Left cardiac atrium (tissue), 4 donors: ENCODE measurements at regions not wholly inside any gene's neighbourhood (a gene's known extent, or its start where the extent isn't known, plus 50 kb on each side); places are given as distances from the start of the nearest gene placed in this dataset.
"Not testable (repeated sequence)": the region's sequence is repeated elsewhere in the genome, so short reads cannot be mapped to it uniquely, and the experiment has no call there.

ENCODE experiments used
- ATAC-seq, 2 donors: fragments of 200-7000 bp; cut with Tn5 transposase; one replicate each; pipeline ENCODE4 v1.9.1; 2020; ENCODE audit warnings: mild to moderate bottlenecking in 2 of 2, moderate library complexity in 2 of 2
- DNase-seq: peaks from one replicate; pipeline ENCODE4 v3.0.0-alpha.2; 2020
- intact Hi-C, 2 donors: fragments of 100-400 bp; cut with DNase I; formaldehyde crosslinking; loops; one replicate each; pipeline versions ENCODE4 v1.14.1 to v1.15.1; 2022 to 2023
- donor health status: DM: no; HTN: yes; CAD: no.
- donor health status: DM: no; HTN: yes; CAD: no; lungs with severe emphysema.
- donor health status: DM: yes; HTN: yes; CAD: no.
- donor health status: Dilated cardiomyopathy.

- DNase-seq (no peak), ATAC-seq (no peak)
- intact Hi-C loops, result no loop called here
These were observed 128.0 kb downstream of the BARX2 start for GRCh38 chr11:129503646-129504045.

GRCh38 chr11:129505266-129505665 lies 129.6 kb downstream of the BARX2 start:
- DNase-seq, result no peak
- no peak for ATAC-seq
- intact Hi-C loops, result no loop called here

DNA sequence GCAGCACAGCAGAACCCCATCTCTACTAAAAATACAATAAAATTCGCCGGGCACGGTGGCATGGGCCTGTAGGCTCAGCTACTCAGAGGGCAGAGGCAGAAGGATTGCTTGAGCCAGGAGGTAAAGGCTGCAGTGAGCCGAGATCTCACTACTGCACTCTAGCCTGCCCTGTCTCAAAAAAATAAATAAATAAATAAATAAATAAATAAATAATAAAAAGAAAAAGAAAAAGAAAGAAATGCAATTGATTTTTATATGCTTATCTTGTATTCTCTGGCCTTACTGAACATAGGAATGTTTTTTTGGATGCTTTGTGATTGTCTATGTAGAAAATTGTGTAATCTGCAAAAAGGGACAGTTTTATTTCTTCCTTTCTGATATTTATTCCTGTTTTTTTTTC lies 132.5 kb downstream of the BARX2 start:
- ATAC-seq (no peak), DNase-seq (no peak)
- intact Hi-C loops, result no loop called here

DNA sequence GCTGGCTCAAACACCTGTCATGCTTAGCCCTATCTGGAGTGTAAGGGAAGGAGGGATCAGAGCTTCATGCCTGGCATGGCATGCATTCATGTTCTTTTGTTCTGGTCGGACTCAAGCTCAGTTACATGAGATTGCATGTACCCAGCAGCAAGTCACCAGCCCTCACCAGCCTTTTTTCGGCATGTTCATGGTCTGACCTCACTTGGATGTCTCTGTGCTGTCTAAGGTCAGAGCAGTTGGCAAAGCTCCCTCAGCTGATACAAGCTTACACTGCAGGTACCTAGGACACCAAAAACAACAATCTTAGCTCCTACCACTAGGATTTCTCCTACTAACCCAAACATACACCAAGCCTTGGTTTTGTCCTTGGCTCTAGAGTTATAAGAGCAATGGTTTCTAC lies 152.6 kb downstream of the BARX2 start:
- intact Hi-C loops, result no loop called here
- DNase-seq, result no peak

DNA sequence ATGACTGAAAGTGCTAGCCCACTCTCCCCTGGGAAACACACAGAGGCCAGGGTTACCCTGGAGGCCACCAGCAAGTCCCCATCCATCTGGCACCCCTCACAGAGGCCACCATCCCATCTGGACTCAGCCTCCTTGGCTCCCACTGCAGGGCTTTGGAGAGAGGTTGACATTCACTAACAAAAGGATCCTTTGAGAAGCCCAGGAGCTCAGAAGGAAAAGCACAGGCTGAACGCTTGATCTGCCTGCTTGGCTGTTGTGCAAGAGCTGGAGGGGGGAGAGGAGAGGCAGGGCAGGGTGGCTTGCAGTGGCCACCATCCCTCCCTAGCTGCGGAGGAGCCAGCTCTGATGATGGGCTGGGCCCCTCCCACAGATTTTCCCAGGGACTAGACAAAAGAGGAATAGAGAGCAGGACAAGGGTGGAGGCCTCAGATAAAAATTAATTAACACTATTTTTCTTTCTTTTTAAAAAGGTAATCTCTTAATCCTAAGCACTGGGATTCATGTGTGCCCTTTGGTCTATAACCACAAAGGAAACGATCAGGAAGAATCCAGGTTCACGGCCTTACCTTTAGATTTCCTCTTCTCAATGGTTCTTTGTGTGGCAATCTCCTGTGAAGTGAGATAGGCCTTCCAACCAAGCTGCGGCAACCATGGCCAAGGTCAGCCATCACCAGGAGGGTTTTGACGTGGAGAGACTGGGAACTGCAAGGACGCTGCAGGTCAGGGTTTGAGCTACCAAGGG lies 154.7 kb downstream of the BARX2 start:
- ATAC-seq (no peak), DNase-seq (no peak)
- intact Hi-C loops, result no loop called here

More for the DNA sequence above, 152.6 kb downstream of the BARX2 start:
- no peak for ATAC-seq

GRCh38 chr11:129533395-129533794 lies 157.7 kb downstream of the BARX2 start:
- DNase-seq (no peak), ATAC-seq (no peak)
- intact Hi-C loops, result no loop called here

DNA sequence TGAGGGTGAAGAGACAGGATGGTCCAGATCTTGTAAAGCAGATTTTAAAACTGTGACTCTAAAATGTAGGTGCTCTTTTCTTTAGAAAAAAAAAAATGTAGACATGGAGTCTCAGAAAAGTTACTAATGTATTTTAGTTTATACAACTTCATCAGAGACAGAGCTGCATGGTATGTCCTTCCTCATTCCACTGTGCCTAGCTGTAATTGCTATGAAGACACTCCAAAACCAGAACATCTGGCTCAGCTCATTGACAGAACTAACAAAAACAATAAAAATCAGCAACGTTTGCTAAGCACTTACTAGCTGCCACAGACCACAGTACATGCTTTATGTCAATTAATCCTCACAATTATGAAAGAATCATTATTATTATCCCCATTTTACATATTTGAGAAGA lies 160.7 kb downstream of the BARX2 start:
- ATAC-seq, result no peak
- DNase-seq, result no peak
- intact Hi-C loops, result no loop called here

DNA sequence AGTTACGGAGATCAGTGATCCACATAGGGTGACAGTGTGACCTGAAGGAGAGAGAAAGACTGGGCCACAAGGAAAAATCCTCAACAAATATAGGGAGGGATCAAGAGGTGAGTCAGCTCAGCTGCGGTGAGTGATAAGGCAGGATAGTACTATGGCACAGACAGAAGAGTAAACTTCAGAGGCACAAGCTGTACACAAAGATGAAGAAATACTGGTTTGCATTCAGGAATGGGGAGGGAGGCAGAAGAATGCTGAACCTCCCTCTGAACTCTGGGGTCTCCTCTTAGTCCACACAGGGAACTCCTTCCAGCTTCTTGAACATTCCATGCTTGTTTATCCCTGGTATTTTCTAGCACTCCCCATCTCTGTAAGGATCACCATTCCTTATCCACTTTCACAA lies 162.7 kb downstream of the BARX2 start:
- DNase-seq, result no peak
- intact Hi-C loops, result no loop called here
- ATAC-seq, result no peak

- no peak for DNase-seq
- intact Hi-C loops, result no loop called here
- ATAC-seq, result no peak
These were observed 168.1 kb downstream of the BARX2 start for GRCh38 chr11:129543515-129544290.

- no peak for DNase-seq
- no peak for ATAC-seq
- intact Hi-C loops, result no loop called here
These were observed 169.0 kb downstream of the BARX2 start for GRCh38 chr11:129544691-129545090.

DNA sequence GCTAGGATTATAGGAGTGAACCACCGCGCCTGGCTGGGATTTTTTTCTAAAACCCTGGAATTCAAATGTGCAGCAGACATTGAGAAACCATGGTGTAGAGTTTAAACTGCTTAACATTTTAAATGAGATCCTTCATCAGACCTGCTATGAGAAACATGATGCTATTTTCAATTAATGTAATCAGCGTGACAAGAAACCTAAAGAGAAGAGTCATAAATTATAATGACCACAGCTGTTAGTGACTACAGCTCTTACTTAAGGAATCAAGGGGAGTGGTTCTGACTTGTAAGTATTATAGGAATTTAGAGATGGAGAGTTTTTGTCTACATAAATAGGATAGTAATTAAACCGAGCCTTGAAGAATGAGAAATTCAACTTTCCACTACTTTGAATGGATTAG lies 170.6 kb downstream of the BARX2 start:
- DNase-seq (no peak), ATAC-seq (no peak)
- intact Hi-C loops, result no loop called here

DNA sequence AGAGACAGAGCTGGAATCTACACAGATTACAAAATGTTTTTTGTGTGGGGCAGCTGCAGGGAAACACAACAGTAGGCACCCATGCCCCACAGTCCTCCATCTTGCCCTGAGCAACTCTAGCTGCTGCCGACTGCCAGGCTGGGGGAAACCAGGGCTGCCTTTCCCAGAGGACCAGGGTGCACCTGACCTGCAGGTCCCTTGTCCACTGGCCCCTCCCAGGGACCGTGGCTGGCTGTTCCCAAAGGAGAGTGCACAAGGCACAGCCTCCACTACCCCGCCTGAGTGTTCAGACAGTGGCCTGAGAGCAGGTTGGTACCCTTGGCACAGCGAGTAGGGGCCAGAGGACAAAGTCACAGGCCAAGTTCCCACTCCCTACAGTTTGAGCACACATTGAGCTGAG lies 181.8 kb downstream of the BARX2 start:
- intact Hi-C loops, result no loop called here
- DNase-seq (no peak), ATAC-seq (no peak)

DNA sequence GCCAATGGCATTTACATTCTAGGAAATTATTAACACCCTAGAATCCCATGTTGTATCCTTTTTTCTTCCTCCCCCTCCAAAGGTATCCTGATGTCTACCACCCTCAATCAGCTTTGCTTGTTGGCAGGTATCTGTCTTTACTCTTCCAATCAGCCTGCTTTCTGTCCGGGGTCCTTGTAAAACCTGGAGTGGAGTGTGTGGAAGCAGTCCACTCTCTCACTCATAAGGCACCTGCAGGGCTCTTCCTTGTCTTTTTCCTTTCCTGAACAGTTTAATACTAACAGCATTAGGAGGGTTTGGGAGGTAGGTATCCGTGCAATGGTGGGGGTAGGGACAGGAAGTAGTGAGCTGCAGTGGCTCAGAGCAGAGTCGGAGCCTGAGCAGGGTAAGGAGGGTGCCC lies 193.4 kb downstream of the BARX2 start:
- intact Hi-C loops, result no loop called here
- ATAC-seq (no peak), DNase-seq (no peak)

DNA sequence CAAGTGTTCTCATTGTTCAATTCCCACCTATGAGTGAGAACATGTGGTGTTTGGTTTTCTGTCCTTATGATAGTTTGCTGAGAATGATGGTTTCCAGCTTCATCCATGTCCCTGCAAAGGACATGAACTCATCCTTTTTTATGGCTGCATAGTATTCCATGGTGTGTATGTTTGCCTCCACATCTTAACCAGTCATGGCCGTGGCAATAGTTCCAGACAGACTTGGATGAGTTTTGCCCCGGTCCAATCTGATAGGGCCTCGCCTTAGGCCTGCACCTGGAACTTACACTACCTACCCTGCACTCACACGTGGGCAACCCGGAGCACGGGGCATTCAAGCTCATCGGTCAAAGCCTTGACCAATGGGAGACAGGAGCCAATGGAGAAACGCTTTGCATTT lies 197.0 kb downstream of the BARX2 start:
- DNase-seq, ATAC-seq, intact Hi-C loops: not testable (repeated sequence)

DNA sequence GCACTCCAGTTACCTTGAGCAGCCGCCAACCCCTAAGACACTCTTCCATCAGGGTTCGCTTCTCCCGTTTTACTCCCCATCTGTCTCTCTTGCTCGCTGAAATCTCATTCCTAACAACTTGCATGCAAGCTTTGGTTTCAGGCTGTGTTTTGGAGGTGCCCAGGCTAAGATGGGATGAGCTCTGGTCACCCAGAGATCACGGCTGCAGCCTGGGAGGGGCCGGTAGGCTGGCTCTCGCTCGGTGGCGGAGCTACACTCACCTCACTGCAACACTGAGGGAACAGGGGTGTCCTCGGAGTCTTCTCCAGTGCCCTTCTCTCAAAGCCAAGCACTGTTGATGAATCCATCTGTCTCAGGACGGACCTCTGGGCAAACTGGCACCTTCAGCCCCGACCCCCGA lies 197.5 kb downstream of the BARX2 start:
- intact Hi-C loops, result no loop called here
- DNase-seq, result no peak
- no peak for ATAC-seq

DNA sequence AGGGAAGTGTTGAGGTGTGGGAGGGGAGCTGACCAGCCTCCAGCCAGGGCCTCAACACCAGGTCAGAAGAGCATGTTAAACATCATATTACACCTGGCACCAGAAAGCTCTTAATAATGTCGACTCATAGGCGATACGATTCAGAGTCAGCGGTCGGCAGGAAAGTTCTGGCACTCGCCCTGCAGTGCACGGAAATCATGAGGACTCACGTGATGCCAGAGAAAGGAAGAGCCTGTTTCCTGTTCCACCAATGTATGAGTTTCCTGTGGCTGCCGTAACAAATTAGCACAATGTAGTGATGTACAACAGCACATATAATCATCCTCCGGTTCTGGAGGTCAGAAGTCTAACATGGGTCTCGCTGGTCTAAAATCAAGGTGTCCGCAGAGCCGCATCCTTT lies 198.8 kb downstream of the BARX2 start:
- DNase-seq (no peak), ATAC-seq (no peak)
- intact Hi-C loops, result no loop called here

- no peak for ATAC-seq
- no peak for DNase-seq
- intact Hi-C loops, result no loop called here
These were observed 201.0 kb downstream of the BARX2 start for GRCh38 chr11:129576652-129577051.

- no peak for ATAC-seq
- intact Hi-C loops, result no loop called here
These were observed 202.4 kb downstream of the BARX2 start for GRCh38 chr11:129578006-129578405.

DNA sequence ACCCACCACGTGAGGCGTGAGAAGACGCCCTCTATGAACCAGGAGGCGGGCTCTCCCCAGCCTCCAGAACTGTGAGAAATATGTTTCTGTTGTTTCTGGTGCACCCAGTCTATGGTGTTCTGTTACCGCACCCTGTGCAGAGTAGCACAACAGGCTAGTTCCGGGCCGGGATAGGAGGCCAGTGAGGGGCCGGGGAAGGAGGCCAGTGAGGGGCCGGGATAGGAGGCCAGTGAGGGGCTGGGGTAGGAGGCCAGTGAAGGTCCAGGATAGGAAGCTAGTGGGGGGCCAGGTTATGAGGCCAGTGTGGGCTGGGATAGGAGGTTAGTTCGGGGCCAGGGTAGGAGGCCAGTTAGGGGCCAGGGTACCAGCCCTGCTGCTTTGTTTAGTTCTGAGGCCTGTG lies 204.6 kb downstream of the BARX2 start:
- peak in 1 of 2 donors; percentile 45 for ATAC-seq
- intact Hi-C loops, result no loop called here

More at GRCh38 chr11:129578006-129578405, 202.4 kb downstream of the BARX2 start:
- DNase-seq, result no peak

DNA sequence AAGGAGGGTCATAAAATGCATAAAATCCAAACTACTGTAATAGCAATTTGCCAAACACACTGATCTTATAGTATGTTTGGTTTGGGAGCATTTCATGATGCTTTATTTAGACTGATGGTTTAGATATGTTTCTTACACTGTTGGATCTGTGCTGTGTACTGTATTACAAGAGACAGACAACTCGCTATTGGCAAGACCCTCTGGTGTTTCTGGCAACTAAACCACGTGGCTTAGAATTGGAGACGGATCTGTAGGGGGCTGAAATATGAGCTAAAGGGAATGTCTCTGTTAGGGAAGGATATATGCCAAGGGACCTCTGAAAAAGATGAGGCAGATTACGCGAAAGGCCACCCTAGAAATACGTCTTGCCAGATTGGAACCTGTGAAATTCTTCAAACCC lies 208.7 kb downstream of the BARX2 start:
- no peak for ATAC-seq
- intact Hi-C loops, result no loop called here
- DNase-seq, result no peak

More for the DNA sequence above, 204.6 kb downstream of the BARX2 start:
- no peak for DNase-seq
